CD4-positive, alpha-beta T cell treated with Interleukin-1 beta for 1 hour (primary cell): ENCODE measurements at regions not wholly inside any gene's neighbourhood (a gene's known extent, or its start where the extent isn't known, plus 50 kb on each side); places are given as distances from the start of the nearest gene placed in this dataset.

Source experiments
- DNase-seq, 2 donors: peaks; one replicate each; pipeline ENCODE4 v3.0.0-alpha.2; 2020 to 2022

GRCh38 chr1:5351366-5351765 is 640.9 kb downstream of the NPHP4 start:
- DNase-seq, result no peak

DNA sequence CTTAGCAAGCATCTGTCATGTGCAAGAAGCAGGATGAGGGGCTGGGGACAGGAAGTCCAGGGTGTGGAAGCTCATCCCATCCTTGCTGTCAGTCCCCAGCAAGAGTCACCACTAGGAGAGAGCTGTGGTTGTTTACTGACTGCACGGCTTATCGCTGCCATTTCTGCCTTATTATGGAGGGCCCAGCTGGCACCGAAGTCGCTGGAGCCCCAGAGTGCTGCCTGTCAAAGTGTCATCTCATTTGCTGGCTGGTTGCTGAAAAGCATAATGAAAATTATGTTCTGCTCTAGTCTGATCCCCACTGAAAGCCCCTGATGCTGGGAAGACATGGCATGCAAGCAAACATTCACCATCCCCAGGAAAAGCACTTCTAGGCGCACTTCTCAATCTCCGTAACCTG is 642.7 kb downstream of the NPHP4 start:
- DNase-seq, result no peak

DNA sequence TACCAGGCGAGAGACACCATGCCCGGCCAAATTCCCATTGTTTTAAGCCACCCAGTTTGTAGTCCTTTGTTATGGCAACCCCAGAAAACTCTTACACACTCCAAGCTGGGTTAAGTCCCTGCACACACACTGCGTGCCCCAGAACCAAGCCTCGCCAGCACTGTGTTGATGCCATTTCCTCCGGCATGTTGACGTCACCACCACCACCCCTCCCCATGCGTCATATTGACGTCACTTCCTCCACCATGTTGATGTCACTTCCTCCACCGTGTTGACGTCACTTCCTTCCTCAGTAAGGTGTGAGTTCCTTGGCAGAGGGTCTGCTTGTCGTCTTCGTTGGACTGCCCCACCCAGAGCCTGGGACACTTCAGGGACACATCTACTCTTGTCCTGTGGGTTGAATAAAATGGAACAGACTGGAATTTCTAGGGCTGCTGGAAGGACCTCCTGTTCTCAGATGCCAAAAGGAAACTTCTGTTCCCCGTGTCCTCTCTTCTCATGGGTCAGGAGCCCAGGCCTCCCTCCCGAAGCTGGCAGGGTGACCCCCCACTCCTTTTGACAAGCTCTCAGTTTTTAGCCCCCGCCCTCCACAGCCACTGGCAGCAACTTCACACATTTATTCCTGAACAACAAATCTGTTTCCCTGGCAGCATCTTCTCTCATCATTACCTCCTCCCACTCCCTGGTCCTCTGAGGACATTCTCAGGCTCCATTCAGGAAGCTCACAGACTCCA is 643.3 kb downstream of the NPHP4 start:
- peak; percentile 18 to 28 for DNase-seq

DNA sequence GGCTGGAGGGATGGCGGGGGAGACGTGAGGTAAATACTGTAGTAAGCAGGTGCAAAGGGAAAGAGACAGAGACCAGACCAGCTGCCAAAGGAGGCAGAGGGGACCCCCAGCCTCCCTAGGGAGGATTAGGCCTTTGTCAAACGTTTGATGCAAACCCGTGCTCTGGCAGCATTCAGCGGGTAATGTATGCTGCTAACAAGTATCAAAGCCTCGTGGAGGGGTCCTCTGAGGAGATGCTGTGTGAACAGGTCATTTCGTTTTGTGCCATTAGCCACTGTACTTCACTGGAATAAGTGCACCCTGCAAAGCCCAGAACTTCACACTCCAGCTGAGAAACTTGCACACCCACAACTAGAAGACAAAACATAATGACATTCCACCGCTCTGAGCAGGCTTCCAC is 644.5 kb downstream of the NPHP4 start:
- no peak for DNase-seq

DNA sequence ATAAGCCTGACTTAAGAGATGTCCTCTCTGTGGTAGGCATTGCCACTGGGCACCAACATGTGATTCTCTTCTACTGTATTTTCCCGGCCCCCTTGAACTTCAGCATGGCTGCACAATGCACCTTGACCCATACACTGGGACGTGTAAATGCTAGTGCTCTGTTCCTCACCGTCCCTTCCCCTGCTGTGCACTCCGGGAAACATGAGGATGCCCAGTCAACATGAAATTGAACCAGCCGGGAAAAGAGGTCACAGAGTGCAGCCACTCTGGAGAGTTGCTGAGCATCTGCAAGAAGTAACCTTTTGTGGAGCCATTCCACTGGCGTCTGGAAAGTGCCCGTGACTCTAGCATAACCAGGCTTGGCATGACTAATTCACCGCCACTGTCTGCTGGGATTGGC is 646.7 kb downstream of the NPHP4 start:
- no peak for DNase-seq

- DNase-seq, result no peak
Observed at GRCh38 chr1:5343256-5344020, 648.8 kb downstream of the NPHP4 start.

GRCh38 chr1:5342830-5343229 is 649.4 kb downstream of the NPHP4 start:
- no peak for DNase-seq

- DNase-seq, result no peak
Observed at GRCh38 chr1:5342172-5342571, 650.1 kb downstream of the NPHP4 start.

GRCh38 chr1:5341471-5341870 is 650.8 kb downstream of the NPHP4 start:
- DNase-seq, result no peak

- no peak for DNase-seq
Observed at GRCh38 chr1:5340560-5341130, 651.6 kb downstream of the NPHP4 start.

DNA sequence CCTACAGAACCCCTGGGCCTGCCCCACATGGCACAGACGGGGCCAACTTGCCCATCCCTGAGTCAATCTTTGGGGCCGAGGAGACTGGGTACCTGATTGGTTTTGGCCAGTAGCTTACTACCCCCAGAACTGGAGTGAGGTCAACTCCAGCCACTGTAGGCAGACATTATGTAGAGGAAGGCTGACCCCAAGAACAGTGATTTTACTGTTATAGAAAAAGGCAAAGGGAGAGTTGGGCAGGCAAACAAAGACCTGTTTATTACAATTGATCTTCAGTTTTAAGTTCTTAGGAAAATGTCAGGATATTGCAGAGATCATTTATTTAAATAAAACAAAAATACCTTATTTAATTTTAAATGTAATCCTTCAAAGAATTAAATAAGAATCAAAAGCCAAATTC is 653.8 kb downstream of the NPHP4 start:
- no peak for DNase-seq

- no peak for DNase-seq
Observed at GRCh38 chr1:5333291-5333690, 658.9 kb downstream of the NPHP4 start.

DNA sequence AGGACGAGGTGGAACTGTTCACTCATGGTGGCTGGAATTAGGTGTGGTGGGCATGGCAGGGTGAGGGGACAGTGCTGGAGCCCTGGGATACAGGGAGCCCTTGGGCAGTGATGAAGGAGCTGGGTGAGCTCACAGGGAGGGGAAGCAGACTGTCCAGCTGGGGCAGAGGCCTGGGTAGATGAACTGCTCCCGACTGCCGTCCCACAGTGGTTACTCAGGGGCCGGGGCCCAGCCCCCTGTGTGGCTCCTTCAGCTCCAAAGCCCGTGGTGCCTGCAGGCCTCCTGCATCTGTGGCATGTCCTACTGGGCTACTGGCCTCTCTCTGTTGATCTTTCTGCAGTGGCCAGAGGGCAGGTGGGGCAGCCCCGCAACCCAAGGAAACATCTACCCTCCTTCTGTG is 661.1 kb downstream of the NPHP4 start:
- no peak for DNase-seq

DNA sequence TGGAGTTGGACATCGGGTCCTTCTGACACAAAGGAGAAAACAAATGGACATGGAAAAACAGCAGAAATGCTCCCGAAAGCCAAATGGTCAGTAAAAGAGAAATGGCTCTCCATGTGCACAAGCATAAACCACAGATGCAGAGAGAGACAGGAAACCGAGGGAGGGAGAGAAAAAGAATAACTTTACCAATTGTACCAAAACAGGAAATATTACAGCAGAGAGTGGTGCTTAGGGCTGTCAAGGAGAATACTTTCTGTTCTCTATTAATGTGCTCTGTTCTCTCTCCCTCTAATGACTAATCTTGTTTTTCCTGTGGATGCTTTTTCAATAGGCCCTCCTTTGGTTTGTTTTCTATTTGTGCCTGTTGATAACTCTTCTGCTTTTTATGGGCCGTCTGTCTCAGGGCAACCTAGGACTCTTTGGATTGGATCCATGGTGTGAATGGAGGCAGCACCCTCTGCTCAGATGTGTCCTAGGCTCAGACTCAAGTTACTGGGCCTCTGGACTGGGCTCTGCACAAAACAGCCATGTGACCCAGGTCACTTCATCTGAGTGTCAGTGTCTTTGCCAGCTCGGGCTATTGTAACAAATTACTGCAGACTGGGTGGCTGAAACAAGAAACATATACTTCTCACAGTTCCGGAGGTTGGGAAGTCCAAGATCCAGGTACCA is 663.0 kb downstream of the NPHP4 start:
- peak in 1 of 2 donors; percentile 5 for DNase-seq

GRCh38 chr1:5324883-5325282 is 667.3 kb downstream of the NPHP4 start:
- no peak for DNase-seq

GRCh38 chr1:5318143-5318816 is 663.9 kb downstream of the AJAP1 start:
- DNase-seq, result no peak

GRCh38 chr1:5317391-5317790 is 663.0 kb downstream of the AJAP1 start:
- no peak for DNase-seq

GRCh38 chr1:5312862-5313261 is 658.5 kb downstream of the AJAP1 start:
- DNase-seq, result no peak

GRCh38 chr1:5312293-5312674 is 657.9 kb downstream of the AJAP1 start:
- DNase-seq, result no peak

DNA sequence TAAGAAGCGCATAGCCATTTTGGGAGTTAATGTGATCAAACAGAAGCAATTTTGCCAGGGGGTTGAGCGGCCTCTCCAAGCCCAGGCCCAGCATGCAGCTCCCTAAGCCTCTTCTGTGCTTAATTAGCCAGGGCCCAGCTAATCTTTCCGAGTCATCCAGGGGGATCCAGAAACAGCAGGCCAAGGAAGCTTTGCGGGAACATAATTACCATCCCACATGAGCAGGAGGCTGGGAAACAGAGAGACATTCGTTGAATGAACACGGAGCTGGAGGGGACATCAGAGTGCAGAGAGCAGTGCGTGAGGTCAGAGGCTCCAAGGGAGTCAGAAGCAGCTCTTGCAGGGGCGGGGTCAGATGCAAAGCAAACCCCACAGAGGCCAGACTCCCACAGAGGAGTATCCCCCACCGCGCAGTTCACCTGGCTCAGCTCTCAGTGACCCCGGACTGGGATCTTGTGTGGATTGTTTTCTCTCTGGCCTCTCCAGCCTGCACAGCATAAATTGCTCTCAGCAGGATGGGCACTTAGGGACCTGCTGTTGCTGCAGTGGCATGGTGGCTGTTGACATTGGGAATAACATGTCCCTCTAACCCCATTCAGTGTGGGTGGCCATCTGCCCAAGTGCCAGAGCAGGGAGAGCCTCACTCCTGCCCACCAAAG is 657.4 kb downstream of the AJAP1 start:
- no peak for DNase-seq

- DNase-seq, result no peak
Observed at GRCh38 chr1:5311147-5311546, 656.7 kb downstream of the AJAP1 start.

- DNase-seq, result no peak
Observed at GRCh38 chr1:5308249-5308648, 653.8 kb downstream of the AJAP1 start.

- DNase-seq, result no peak
Observed at GRCh38 chr1:5304702-5305101, 650.3 kb downstream of the AJAP1 start.
